ENCODE measurements at regions not wholly inside any gene's neighbourhood (a gene's known extent, or its start where the extent isn't known, plus 50 kb on each side); places are given as distances from the start of the nearest gene placed in this dataset.

DNA sequence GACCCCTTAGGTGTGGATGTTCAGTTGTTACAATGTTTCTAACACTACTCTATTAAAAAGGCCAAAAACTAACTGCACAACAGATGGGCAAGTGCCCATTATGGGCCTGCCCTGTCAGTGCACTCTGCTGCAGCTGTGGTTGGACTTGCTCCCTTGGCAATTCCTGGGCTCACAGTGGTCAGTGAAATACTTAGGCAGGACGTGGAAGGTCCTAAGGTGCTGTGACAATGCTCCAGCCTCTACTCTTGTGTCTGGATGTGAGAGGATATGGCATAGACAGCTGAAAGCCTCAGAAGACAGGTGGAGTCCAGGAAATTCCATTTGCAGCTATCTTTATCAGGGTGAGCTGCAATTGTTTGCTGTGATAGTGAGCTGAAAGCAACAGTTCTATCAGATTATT, 136.5 kb upstream of the OLIG3 start:
- TF ChIP-seq, protein P1, sequence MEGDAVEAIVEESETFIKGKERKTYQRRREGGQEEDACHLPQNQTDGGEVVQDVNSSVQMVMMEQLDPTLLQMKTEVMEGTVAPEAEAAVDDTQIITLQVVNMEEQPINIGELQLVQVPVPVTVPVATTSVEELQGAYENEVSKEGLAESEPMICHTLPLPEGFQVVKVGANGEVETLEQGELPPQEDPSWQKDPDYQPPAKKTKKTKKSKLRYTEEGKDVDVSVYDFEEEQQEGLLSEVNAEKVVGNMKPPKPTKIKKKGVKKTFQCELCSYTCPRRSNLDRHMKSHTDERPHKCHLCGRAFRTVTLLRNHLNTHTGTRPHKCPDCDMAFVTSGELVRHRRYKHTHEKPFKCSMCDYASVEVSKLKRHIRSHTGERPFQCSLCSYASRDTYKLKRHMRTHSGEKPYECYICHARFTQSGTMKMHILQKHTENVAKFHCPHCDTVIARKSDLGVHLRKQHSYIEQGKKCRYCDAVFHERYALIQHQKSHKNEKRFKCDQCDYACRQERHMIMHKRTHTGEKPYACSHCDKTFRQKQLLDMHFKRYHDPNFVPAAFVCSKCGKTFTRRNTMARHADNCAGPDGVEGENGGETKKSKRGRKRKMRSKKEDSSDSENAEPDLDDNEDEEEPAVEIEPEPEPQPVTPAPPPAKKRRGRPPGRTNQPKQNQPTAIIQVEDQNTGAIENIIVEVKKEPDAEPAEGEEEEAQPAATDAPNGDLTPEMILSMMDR (IDR thresholded peaks at IDR 0.05; ENCODE audit: low read length), result no peak
- TF ChIP-seq EZH2phosphoT487 (IDR thresholded peaks at IDR 0.05; ENCODE audit: low read length) (no peak), EZH2 (optimal IDR thresholded peaks at IDR 0.05; ENCODE audit: low read depth, low read length) (no peak)
